D721Med (cell line): ENCODE measurements at regions not wholly inside any gene's neighbourhood (a gene's known extent, or its start where the extent isn't known, plus 50 kb on each side); places are given as distances from the start of the nearest gene placed in this dataset.

ENCODE experiments used
- DNase-seq: peaks from one replicate; pipeline ENCODE4 v3.0.0; 2011; ENCODE audit warnings: low spot score; ENCODE audit not compliant: insufficient read length
- FAIRE-seq: peaks from 2 replicates; lab custom pipeline; 2011; peaks lifted over from hg19 to GRCh38; lab: Jason Lieb, UNC
- CTCF ChIP-seq: IDR thresholded peaks from 2 replicates; pipeline ENCODE4 v1.5.1; 2012; ENCODE audit warnings: mild to moderate bottlenecking, control low read depth; ENCODE audit not compliant: insufficient read depth; ENCODE audit errors: missing control alignments

DNA sequence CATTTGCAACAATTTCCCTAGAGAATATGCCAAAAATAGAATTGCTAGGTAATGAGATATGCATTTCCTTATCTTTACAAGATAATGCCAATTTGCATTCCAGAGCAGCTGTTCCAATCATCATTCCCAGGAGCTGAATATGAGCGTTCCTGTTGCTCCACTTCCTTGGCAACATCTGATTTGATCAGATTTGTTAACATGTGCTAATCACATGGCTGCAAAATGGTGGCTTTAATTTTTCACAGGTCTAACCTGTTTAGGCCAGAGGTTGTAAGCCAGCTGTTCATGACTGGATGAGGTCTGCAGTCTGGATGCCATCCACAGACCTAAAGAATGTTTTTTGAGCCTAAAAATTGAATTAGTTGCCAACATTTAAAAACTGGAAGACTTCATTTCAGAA lies 220.7 kb upstream of the IL12B start:
- no peak for TF ChIP-seq CTCF
- DNase-seq, result no peak
- no peak for FAIRE-seq

GRCh38 chr5:159552751-159553150 lies 222.5 kb upstream of the IL12B start:
- TF ChIP-seq CTCF, result no peak
- no peak for FAIRE-seq
- no peak for DNase-seq

- no peak for FAIRE-seq
- no peak for DNase-seq
- no peak for TF ChIP-seq CTCF
These were observed 223.5 kb upstream of the IL12B start for GRCh38 chr5:159553792-159554191.

- no peak for TF ChIP-seq CTCF
- FAIRE-seq, result peak; percentile 29
- DNase-seq, result no peak
These were observed 224.8 kb upstream of the IL12B start for GRCh38 chr5:159555084-159555483.

DNA sequence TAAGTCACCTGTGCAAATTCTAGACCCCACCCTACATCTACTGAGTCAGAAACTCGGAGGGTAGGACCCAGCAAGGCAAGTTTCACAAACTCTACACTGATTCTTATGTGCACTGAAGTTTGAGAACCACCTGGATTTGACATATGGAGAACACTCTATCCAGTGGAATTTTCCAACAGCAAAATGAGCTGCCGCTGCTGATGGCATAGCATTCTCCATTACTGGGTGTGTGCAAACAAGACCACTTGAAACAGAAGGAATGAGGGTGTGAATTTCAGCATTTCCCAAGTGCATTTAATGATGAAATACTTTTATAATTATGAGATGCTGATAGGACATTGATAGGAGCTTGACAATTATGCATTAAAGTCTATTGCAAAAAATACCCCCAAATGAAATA lies 229.1 kb upstream of the IL12B start:
- DNase-seq (no peak), FAIRE-seq (no peak)
- no peak for TF ChIP-seq CTCF

GRCh38 chr5:159560088-159560487 lies 229.8 kb upstream of the IL12B start:
- FAIRE-seq, result no peak
- no peak for DNase-seq
- TF ChIP-seq CTCF, result no peak

- TF ChIP-seq CTCF, result no peak
- no peak for FAIRE-seq
- DNase-seq, result no peak
These were observed 233.7 kb upstream of the IL12B start for GRCh38 chr5:159564031-159564430.
